ENCODE measurements at regions not wholly inside any gene's neighbourhood (a gene's known extent, or its start where the extent isn't known, plus 50 kb on each side); places are given as distances from the start of the nearest gene placed in this dataset.

- TF ChIP-seq SIN3A (IDR thresholded peaks at IDR 0.05; ENCODE audit: borderline replicate concordance, insufficient read depth, low read depth, low read length), result no peak
- TF ChIP-seq REST (IDR thresholded peaks at IDR 0.05; ENCODE audit: insufficient read depth in 1 of 2, low read depth in 2 of 2, low read length in 1 of 2), result no peak
- TF ChIP-seq, protein P1, sequence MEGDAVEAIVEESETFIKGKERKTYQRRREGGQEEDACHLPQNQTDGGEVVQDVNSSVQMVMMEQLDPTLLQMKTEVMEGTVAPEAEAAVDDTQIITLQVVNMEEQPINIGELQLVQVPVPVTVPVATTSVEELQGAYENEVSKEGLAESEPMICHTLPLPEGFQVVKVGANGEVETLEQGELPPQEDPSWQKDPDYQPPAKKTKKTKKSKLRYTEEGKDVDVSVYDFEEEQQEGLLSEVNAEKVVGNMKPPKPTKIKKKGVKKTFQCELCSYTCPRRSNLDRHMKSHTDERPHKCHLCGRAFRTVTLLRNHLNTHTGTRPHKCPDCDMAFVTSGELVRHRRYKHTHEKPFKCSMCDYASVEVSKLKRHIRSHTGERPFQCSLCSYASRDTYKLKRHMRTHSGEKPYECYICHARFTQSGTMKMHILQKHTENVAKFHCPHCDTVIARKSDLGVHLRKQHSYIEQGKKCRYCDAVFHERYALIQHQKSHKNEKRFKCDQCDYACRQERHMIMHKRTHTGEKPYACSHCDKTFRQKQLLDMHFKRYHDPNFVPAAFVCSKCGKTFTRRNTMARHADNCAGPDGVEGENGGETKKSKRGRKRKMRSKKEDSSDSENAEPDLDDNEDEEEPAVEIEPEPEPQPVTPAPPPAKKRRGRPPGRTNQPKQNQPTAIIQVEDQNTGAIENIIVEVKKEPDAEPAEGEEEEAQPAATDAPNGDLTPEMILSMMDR (IDR thresholded peaks at IDR 0.05), result no peak
- no peak for TF ChIP-seq POLR2AphosphoS5 (IDR thresholded peaks at IDR 0.05; ENCODE audit: low read depth, low read length)
These were observed 403.0 kb upstream of the RBMS3 start for GRCh38 chr3:28877912-28878311.
